HG03196 (cell line): ENCODE measurements at regions not wholly inside any gene's neighbourhood (a gene's known extent, or its start where the extent isn't known, plus 50 kb on each side); places are given as distances from the start of the nearest gene placed in this dataset.

Experiments
- ATAC-seq: cut with Tn5 transposase; IDR thresholded peaks from one replicate; pipeline ENCODE4 v1.9.1; 2021; ENCODE audit not compliant: unreplicated experiment

DNA sequence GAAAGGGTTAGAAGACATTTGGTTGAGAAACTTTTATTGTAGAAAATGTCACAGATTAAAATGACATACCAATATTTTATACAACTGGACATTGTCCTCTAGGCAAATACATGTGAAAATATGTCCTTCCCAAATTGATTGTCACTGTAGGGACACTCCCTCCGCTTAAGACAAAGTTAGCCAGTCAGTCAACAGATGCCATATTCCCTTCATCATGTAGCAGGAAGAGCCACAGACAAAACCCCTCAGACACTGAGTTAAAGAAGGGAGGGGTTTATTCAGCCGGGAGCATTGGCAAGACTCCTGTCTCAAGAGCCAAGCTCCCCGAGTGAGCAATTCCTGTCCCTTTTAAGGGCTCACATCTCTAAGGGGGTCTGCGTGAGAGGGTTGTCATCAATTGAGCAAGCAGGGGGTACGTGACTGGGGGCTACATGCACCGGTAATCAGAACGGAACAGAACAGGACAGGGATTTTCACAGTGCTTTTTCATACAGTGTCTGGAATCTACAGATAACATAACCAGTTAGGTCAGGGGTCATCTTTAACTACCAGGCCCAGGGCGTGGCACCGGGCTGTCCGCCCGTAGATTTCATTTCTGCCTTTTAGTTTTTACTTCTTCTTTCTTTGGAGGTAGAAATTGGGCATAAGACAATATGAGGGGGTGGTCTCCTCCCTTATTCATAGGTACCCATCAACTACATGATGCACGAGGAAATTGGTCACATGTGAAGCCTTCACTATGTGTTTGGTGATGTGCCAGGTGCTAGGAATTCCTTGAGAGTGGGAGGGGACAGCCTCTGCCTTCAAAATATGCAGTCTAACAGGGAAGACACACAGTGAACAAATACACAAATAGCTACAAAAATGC, 155.7 kb upstream of the CDYL start:
- ATAC-seq: no peak

DNA sequence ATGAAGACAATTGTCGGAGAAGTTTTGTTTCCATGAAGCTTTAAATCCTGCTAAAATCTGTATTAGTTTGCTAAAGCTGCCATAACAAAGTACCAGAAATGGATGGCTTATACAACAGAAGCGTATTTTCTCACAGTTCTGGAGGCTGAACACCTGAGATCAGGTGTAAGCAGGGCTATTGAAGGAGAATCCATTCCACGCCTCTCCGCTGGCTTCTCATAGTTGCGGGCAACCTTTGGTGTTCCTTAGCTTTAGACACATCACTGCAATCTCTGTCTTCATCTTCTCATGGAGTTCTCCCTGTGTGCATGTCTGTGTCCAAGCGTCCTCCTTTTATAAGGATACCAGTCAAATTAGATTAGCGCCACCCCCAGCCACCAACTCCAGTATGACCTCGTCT, 159.9 kb upstream of the CDYL start:
- no peak for ATAC-seq

DNA sequence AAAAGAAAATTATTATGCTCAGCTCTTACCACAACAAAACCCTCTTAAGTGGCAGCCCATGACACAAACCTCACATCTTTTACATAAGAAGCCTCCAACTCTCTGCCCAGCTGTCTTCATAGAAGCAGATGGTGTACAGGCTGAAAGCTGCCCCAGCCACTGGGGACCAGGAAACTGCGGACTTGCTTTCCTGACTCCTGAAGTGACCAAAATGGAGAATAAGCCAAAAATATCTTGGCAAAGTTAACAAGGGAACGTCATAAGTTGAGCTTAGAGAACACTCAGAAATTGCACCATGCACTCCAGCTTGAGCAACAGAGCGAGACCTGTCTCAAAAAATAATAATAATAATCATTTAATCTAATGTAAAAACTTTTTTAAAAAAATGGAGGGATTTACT, 160.3 kb upstream of the CDYL start:
- no peak for ATAC-seq

DNA sequence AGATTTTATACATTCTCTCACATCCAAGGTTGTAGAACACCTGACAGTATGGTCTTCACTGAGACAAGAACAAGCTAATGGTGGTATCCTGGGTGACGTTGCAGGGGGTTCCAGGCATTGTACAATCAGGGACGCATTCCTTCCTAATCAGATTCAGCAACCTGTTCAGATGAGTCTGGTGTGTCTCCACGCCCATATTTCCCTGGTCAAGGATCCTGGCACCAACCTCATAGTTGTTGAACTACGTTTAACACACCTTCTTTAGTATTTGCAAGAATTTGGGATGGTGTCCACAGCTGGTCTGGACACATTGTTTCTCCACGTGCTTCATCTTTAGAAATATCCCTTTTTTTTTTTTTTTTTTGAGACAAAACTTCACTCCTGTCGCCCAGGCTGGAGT, 161.0 kb upstream of the CDYL start:
- ATAC-seq: no peak

DNA sequence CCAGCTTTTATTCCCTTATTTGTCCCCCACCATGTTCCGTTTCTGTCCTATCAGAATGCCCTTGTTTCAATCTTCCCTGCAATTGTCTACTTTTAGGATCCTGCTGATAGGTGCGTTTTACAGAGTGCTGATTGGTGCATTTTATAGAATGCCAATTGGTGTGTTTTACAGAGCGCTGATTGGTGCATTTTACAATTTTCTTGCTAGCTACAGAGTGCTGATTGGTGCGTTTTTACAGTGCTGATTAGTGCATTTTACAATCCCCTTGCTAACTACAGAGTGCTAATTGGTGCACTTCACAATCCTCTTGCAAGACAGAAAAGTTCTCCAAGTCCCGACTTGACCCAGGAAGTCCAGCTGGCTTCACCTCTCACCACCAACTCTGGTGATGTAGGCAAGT, 161.6 kb upstream of the CDYL start:
- no peak for ATAC-seq

DNA sequence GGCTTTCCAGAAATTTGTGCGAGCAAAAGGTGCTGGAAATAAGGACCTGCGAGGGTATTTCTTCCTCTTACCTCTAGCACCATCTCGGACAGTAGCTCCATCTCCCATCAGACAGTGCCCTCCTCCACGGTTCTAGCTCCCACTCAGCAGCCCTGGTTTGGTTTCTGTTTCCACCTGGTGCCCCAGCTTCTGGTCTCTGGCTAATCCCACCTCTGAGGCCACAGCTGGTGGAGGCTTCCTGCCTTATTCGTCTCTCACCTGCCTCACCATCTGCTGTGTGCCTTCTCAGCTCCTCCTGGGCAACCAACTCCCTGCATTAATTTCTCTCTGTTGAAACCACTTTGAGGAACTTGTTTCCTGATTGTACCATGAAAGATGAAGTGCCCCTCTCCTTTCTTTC, 162.4 kb upstream of the CDYL start:
- ATAC-seq: no peak

DNA sequence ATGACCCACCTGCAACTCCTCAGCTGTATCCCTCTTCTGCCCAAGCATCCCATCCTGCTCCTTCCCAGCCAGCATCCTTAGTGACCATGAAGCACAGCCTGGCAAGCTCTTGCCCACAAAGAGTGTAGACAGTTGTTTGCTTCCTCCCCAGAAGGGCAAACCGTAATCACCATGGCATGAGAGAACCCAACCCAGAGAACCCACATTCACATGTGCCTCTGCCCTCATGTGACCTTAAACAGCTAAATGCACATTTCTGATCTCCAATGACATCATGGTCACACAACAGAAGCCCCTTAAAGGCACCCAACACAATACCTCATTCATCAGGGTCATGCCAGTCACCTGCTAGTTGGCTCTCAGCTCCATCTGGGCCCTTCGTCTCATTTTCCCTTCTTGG, 162.8 kb upstream of the CDYL start:
- no peak for ATAC-seq

DNA sequence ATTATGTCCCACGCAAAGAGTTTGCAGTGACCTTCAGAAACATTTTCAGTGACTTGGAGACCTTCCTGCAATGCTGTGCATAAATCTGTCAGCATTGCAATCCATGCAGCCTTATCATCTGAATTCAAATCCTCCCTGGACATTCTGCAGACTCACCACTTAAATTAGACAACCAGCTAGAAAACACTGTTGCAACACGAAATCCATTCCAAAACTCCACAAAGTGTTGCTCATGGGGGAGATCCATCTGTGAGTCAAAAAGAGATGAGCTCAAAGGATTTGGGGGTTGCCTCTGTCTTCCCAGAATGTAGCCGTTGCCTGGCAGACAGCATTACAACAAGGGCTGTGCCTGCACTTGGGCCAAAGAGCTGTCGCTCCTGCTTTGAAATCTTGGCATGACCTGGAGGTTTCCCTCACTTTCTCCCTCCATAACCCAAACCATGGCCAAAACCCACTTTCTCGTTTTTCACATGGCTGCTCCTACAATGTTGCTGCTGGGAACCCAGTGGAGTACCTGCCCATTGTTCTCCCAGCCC, 163.5 kb upstream of the CDYL start:
- ATAC-seq: no peak

DNA sequence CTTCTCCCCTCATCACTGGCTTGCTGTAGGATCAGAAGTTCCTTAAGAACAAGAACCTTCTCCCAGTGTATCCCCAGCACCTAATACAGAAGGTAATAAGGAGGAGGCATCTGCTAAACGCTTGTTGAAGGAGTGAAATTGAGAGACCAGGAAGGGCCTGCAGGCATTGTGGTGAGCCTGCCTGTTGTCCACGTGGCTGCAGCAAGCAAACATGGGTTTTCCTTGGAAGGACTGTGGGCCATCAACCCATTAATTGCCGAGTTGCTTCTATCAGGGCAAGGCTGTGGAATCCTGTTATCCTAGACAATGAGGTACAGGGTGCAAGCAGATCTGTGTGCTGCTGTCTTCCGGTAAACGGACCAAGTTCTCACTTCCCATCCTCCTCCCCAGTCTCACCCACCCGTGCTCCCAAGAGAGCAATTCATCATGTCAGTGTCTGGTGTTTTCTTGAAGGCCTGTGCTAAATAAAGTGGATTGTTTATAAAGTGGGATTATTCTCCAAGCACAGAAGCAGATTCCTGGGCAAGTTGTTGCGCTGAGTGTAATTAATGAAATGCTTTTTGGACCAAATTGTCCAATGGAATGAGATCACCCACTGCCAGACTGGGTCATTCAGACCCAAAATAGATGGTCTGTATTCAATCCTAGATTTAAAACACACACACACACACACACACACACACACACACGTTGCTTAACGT, 164.6 kb upstream of the CDYL start:
- ATAC-seq: no peak

DNA sequence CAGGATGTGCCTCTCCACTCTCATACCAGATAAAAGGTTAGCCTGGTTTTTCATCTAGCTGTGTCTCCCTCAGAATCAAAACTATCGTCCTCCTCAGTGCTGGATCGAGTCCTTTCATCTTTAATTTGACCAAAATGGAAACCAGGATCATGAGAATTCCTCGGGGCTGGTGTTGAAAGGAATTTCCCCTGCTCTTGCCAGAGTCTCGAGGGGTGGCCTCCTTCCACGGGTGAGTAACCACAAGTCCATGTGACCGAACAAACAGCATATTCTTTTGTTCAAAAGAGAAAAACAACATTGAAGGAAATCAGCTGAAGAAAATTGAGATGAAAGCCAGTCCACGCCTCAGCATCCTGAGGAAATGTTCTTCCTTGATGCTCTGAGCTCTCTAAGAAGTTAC, 165.9 kb upstream of the CDYL start:
- ATAC-seq: no peak

DNA sequence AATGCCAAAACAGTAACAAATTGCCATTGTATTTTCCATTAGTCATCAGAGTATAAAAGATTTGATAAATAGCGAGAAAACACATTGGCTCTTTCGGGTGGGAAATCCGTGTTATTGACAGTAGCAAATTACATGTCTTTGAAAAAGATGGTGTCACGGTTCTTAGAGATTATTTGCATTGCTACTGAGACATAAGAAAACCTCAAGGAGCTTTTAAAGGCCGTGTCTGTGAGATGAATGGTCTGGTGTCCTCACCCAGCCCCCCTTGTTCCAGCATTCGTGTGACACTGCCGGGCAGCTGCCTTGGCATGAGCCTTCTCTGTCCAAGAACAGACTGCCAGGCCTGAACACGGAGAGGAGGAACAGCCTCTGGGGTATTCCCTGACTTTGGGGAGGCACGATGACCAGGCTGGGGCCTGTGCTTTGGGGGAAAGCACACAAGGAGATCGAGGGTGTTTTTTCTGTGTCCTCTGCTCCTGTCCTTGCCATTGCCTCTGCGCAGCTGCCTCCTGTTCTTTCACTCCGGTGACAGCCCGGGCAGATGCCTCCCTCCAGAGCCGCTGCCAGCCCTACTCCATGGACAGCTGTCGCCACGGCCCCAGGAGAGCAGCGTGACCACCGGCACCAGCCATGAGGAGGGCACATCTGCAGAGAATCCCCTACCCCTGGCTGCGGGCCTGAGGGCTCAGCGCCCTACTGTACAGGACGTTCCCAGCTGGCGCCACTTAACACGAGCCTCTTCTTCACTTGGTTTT, 167.7 kb upstream of the CDYL start:
- no peak for ATAC-seq

DNA sequence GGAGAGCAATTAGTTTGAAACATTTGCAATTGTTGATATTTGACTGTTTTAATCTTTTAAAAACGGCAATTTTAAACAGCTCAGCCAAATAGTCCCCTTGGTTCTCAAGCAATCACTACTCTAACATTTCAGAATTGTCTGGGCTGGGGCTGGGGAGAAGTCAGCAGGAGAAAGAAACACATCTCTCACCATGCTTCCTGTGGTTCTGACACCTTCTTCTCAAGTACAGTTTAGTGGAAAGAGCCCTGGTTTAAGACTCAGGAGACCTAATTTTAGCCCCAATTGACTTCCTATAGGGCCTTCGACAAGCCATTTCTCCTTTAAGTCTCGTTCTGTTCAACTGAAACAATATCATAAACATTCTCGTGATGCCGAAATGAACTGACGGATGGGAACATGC, 168.4 kb upstream of the CDYL start:
- no peak for ATAC-seq

DNA sequence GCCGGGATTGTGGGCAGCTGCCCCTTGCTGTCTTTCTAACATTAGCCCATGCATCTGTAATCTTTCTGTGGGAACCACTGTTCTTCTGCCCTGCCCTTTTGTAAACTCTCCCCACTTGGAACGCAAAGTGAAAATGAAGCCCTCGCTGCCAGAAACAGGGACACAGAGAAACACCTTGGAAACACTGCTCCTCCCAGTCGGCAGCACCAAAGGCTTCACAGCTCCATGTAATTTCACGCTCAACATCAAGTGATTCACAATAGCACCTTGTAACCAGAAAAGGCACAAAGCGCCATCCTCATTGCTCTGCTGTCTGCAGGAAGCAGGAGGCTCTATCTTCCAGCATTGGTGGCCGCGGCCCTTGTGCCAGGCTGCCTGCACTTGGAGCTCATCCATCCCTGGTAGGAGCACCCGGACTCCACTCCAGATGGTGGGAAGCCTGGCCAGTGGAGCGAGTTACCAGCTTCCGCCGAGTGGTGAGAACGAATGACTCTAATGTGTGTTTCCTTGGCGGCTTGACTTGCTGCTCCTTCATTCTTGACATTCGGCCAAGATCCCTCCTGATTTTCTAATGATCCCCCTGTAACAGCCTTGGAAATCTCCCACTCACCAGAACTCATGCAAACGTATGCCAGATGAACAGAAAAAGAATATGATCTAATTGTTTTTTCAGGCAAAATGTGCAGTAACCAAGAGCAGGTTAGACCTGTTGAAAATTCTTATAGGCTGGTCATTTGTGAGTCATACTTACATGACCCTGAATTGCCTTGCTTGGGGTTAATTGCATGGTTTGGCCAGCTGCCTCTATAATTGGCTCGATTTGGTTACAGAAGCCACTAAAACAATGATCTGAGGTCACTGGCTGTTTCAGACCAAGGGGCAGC, 169.1 kb upstream of the CDYL start:
- no peak for ATAC-seq

DNA sequence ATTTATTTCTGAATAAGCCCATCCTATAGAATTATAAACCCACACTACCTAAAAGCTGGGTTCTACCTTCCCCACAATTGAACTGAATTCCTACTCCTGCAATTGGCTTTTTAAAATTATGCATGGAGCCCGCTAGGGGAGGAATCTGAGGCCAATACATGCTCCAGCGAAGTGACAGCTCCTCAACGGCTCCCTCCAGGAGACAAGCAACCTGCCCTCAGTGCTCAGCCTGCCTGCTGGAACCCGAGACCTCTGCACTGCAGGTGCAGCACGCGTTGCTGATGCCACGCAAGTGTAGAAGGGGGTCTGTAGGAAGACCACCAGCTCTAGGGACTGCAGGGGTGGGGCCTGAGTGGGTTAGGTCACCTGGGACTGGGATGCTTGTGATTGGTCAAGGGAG, 170.2 kb upstream of the CDYL start:
- ATAC-seq: no peak

DNA sequence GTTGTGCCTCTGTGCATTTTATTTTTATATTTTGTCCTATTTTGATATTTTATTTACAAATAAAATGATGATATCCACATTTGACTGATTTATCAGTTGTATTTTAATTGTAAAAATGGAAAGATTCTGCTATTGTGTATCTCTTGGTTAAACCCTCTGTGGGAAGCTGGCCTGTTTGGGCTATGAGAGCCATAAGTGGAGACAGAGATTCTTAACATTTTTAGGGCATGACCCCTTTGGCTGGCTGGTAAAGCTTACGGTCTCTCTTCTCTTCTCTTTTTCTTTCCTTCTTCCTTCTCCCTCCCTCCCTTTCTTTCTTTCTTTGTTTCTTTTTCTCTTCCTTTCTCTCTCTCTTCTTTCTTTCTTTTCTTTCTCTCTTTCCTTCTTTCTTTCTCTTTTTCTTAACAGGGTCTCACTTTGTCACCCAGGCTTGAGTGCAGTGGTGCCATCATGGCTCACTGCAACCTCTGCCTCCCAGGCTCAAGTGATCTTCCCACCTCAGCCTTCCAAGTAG, 172.3 kb upstream of the CDYL start:
- ATAC-seq: no peak

DNA sequence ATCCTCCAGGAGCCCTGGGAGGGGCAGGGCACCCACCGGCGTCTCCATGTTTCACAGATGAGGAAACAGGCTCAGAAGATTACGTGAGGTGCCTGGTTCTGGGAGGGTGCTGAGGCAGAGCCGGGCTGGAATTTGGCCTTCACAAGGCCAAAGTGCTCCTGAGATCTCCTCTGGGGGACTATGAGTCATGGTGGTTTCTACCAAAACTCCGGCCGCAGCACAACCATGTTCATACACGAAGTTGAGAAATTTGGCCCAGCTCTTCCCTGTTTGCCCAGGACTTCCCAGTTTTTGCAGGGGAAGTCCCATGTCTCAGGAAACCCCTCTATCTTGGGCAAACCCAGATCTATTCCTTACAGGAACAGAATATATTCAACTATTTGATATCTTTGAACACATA, 172.9 kb upstream of the CDYL start:
- no peak for ATAC-seq

DNA sequence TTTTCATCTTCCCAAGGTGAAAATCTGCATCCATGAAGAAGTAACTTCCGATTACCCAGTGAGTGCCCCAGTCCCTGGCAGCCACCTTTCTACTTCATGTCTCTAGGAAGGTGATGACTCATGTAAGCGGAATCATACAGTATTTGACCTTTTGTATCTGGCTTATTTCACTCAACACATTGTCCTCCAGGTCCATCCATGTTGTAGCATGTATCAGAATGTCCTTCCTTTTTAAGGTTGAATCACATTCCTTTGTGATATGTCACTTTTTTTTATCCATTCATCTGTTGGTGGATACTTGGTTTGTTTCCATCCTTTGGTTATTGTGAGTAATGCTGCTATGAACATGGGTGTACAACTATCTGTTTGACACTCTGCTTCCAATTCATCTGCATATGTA, 176.3 kb upstream of the CDYL start:
- no peak for ATAC-seq

DNA sequence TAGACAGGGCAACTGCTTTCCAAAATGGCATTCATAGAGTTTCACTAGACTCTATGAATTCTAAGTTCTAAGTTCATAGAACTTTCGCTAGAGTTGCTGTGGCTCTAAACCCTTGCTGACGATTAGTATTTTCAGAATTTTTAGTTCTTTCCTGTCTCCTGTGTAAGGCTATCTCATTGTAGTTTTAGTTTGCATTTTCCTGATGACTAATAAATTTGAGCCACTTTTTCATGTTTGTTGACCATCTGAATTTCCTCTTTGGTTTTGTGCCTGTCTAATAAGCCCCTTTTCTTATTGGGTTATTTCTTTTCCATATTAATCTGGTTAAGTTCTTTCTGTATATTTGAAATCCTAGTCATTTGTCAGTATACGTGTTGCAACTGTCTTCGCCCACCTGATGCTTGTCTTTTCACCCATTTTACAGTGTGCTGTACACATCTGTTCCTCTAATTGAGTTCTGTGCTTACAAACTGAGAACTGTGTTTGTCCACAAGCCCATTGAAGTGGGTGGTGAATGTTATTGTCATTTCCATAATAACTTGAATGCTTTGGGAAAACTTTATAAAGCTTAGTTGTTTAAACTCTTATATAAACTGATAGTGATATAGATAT, 177.7 kb upstream of the CDYL start:
- no peak for ATAC-seq

DNA sequence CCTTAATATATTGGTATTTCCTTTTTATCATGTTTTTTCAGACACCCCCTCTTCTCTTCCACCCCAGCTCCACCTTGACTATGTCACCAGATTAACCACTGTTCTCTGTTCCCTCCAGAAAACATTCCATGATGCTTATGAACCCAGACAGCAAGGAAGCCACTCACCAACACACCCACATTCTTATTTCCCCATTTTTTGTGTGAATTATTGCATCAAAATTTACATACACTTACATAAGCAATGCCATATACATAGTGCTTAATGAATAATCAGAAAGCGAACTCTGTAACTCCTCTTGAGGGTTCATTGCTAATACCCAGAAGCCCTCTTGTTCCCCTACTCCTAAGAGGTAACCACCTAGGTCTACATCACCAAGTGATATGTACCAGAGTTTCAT, 182.3 kb upstream of the CDYL start:
- no peak for ATAC-seq

DNA sequence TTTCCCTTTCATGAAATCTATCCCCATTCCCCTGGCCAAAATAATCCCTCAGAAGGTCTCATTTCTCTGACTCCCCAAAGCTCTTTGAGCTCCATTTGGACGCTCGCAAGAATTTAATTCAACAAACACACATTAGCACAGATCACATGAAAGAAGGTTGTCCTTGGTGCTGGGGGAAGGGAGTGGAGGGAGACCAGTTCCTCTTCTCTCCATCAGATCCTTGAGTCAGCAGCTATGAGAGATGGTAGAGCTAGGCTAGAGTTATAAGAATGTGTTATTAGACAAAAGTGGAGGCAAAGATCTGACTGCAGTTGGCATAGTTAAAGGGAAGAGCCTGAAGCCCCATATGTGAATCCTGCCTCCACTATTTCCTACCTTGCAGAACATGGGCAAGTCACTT, 184.2 kb upstream of the CDYL start:
- ATAC-seq: no peak
